Immature natural killer cell (primary cell): ENCODE measurements at regions not wholly inside any gene's neighbourhood (a gene's known extent, or its start where the extent isn't known, plus 50 kb on each side); places are given as distances from the start of the nearest gene placed in this dataset.
"Not testable (repeated sequence)": the region's sequence is repeated elsewhere in the genome, so short reads cannot be mapped to it uniquely, and the experiment has no call there.

ENCODE experiments used
- DNase-seq, 3 donors: peaks; one replicate each; pipeline ENCODE4 v3.0.0; 2022; ENCODE audit warnings: mixed read lengths in 1 of 3
- H3K27ac Mint-ChIP-seq, 6 donors: one replicate each; pipeline ENCODE4 v1.8.0; 2020; ENCODE audit warnings: mixed read lengths in 6 of 6, mild to moderate bottlenecking in 5 of 6, inconsistent platforms in 4 of 6, moderate library complexity in 3 of 6
- H3K27me3 Mint-ChIP-seq, 3 donors: one replicate each; pipeline ENCODE4 v1.8.0; 2020 to 2021; ENCODE audit warnings: low read depth in 3 of 3, mild to moderate bottlenecking in 3 of 3, mixed read lengths in 3 of 3, moderate library complexity in 3 of 3, inconsistent platforms in 1 of 3
- H3K36me3 Mint-ChIP-seq, 3 donors: one replicate each; pipeline ENCODE4 v1.8.0; 2020; ENCODE audit warnings: mixed read lengths in 3 of 3, inconsistent platforms in 2 of 3, mild to moderate bottlenecking in 2 of 3
- H3K4me1 Mint-ChIP-seq, 2 donors: one replicate each; pipeline ENCODE4 v1.8.0; 2020; ENCODE audit warnings: inconsistent platforms in 2 of 2, mild to moderate bottlenecking in 2 of 2, mixed read lengths in 2 of 2, moderate library complexity in 1 of 2
- H3K4me3 Mint-ChIP-seq, 5 donors: one replicate each; pipeline ENCODE4 v1.8.0; 2020; ENCODE audit warnings: mild to moderate bottlenecking in 5 of 5, mixed read lengths in 5 of 5, inconsistent platforms in 3 of 5, moderate library complexity in 3 of 5
- H3K9me3 Mint-ChIP-seq, 6 donors: one replicate each; pipeline ENCODE4 v1.8.0; 2020; ENCODE audit warnings: mild to moderate bottlenecking in 6 of 6, mixed read lengths in 6 of 6, inconsistent platforms in 4 of 6, moderate library complexity in 3 of 6

GRCh38 chr1:238336531-238336930 lies 445.8 kb upstream of the ZP4 start:
- Mint-ChIP-seq H3K9me3 (peaks cover 0 to 20% (median 14%) of the 10 kb centered on the region in 6 donors), H3K4me1 (no peaks in the 10 kb centered on the region), H3K36me3 (peaks cover 0 to 3% (median 0%) of the 10 kb centered on the region in 3 donors), H3K27me3 (peaks cover 0 to 1% (median 0%) of the 10 kb centered on the region in 3 donors), H3K4me3 (no peak overlapping the region), H3K27ac (no peak overlapping the region)
- no peak for DNase-seq

DNA sequence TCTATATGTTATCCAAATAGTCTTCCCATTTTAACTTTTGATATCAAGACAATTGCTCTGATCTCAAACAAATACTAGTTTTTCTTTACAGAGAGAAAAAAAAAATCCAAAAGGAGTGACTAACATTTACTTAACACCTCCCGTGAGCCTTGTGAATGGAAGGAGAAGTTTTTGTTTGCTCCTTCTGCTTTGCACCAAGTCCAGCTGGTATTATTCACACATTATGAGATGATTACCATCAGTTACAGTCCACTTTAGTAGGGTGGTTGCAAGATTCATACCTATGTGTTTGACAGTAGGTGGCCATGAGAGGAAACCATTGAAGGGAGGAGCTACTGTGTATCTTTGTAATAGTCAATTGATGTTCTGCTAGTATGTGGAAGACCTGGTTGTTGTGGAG lies 443.4 kb upstream of the ZP4 start:
- H3K9me3 Mint-ChIP-seq = peaks cover 6 to 33% (median 13%) of the 10 kb centered on the region in 6 donors
- H3K27ac Mint-ChIP-seq = no peak overlapping the region
- H3K4me3 Mint-ChIP-seq = no peak overlapping the region
- peaks cover 0 to 2% (median 1%) of the 10 kb centered on the region in 3 donors for H3K27me3 Mint-ChIP-seq
- no peaks in the 10 kb centered on the region for H3K4me1 Mint-ChIP-seq
- peaks cover 0 to 3% (median 0%) of the 10 kb centered on the region in 3 donors for H3K36me3 Mint-ChIP-seq
- DNase-seq = no peak

DNA sequence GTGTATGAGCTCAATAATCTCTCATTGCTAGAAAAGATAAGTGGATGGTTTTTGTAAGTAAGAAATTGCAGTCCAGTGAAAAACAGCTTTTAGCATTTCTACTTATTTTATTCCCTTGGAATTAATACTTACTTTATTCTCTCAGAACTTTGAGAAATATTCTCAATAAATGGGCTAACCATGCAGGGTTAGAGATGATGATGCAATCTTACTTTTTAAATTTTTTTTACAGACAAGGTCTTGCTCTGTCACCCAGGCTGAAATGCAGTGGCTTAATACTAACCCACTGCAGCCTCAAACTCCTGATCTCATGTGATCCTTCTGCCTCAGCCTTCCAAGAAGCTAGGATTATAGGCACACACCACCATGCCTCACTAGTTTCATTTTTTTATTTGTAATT lies 440.8 kb upstream of the ZP4 start:
- Mint-ChIP-seq H3K9me3 (peaks cover 6 to 27% (median 14%) of the 10 kb centered on the region in 6 donors), H3K27ac (no peak overlapping the region)

DNA sequence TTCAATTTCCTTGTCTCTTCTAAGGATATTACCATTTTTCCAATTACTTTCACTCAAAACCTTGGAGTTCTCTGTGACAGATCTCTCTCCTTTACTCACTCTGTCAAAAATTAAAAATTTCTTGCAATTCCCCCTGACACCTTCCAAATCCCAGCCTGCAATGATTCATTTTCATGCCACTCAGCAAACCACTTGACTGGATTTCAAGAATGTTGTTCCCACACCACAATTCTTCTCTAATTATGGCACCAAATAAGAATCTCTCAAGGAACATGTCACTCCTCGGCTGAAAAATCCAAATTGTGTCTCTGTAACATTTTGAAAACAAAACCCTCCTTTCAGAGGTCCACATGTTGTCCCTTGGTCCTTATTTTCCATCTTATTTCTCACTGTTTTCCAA lies 438.9 kb upstream of the ZP4 start:
- no peak overlapping the region for H3K4me3 Mint-ChIP-seq
- peaks cover 0 to 4% (median 3%) of the 10 kb centered on the region in 3 donors for H3K27me3 Mint-ChIP-seq
- H3K4me1 Mint-ChIP-seq = peaks cover 0 to under 1% of the 10 kb centered on the region in 2 donors
- H3K27ac Mint-ChIP-seq = no peak overlapping the region
- H3K36me3 Mint-ChIP-seq = no peaks in the 10 kb centered on the region
- DNase-seq = no peak
- H3K9me3 Mint-ChIP-seq = peaks cover 9 to 27% (median 16%) of the 10 kb centered on the region in 6 donors

More for the DNA sequence above, 440.8 kb upstream of the ZP4 start:
- Mint-ChIP-seq H3K27me3 (peaks cover 0 to 4% (median 2%) of the 10 kb centered on the region in 3 donors), H3K4me1 (no peaks in the 10 kb centered on the region), H3K4me3 (no peak overlapping the region), H3K36me3 (no peaks in the 10 kb centered on the region)
- no peak for DNase-seq

GRCh38 chr1:238327033-238327432 lies 436.3 kb upstream of the ZP4 start:
- not testable (repeated sequence) for H3K4me1 Mint-ChIP-seq, H3K27ac Mint-ChIP-seq, DNase-seq, H3K4me3 Mint-ChIP-seq, H3K27me3 Mint-ChIP-seq, H3K36me3 Mint-ChIP-seq
- H3K9me3 Mint-ChIP-seq = peaks cover 5 to 27% (median 18%) of the 10 kb centered on the region in 6 donors

GRCh38 chr1:238326479-238326878 lies 435.8 kb upstream of the ZP4 start:
- H3K4me1 Mint-ChIP-seq, H3K27ac Mint-ChIP-seq, H3K27me3 Mint-ChIP-seq, H3K4me3 Mint-ChIP-seq, H3K36me3 Mint-ChIP-seq, DNase-seq: not testable (repeated sequence)
- H3K9me3 Mint-ChIP-seq = peaks cover 5 to 27% (median 18%) of the 10 kb centered on the region in 6 donors

DNA sequence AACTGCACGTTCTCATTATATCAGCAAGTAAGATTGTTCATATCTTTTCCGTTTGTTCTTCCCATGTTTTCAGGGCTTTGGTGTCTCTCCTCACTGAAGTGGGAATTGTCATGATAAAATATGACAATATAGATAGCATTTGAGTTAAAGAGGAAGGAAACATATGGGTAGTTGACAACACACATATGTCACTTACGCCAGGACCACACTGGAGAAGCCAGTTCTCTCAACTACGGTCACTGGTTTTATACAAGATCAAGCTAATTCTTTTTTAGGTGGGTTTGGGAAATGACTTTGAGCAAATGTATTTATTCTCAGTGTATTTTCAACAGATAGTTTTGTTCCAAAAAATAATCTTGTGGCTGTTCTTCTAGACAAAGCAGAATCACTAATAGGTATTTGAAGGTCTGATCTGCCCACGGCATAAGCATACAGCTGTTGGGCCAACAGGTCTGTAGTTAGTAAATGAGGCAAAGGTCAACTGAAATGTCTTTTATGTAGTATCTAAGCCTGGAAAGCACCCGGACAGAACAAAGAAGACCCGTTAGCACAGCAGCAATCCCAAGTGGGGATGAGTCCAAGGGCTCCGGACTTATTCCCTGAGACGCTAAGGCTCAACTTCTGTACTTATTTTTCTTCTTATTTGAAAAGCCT lies 433.6 kb upstream of the ZP4 start:
- Mint-ChIP-seq H3K4me3 (no peak overlapping the region), H3K9me3 (peaks cover 3 to 21% (median 13%) of the 10 kb centered on the region in 6 donors), H3K4me1 (peaks cover 0 to 6% of the 10 kb centered on the region in 2 donors), H3K36me3 (no peaks in the 10 kb centered on the region), H3K27ac (peak overlapping the region in 1 of 6 donors; percentile 4), H3K27me3 (peaks cover 0 to 4% (median 1%) of the 10 kb centered on the region in 3 donors)
- DNase-seq = no peak

- H3K9me3 Mint-ChIP-seq = peaks cover 3 to 19% (median 10%) of the 10 kb centered on the region in 6 donors
- H3K27ac Mint-ChIP-seq = no peak overlapping the region
- no peak overlapping the region for H3K4me3 Mint-ChIP-seq
- H3K4me1 Mint-ChIP-seq = peaks cover 0 to 6% of the 10 kb centered on the region in 2 donors
- H3K36me3 Mint-ChIP-seq = no peaks in the 10 kb centered on the region
- no peak for DNase-seq
- H3K27me3 Mint-ChIP-seq = peaks cover 0 to 3% (median 1%) of the 10 kb centered on the region in 3 donors
Measured at GRCh38 chr1:238323490-238323889, 432.8 kb upstream of the ZP4 start.

DNA sequence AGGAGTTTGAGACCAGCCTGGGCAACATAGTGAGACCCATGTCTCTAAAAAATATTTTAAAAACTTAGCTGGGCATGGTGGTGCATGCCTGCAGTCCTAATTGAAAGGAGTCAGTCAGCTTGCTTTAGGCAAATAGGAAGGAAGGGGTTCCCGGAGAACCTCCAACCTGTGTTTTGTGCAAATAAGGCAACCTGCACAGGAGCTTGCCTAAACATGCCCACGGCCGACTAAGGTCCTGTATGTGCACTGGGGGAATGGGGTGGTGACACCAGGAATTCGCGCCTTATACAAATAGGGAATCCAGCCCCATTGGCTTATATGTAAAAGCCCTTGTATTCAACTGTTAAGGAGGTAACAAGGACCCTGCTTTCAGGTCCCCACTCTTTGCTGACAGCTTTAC lies 429.2 kb upstream of the ZP4 start:
- no peak overlapping the region for H3K4me3 Mint-ChIP-seq
- no peak overlapping the region for H3K27ac Mint-ChIP-seq
- no peaks in the 10 kb centered on the region for H3K36me3 Mint-ChIP-seq
- H3K4me1 Mint-ChIP-seq = peaks cover 0 to 6% of the 10 kb centered on the region in 2 donors
- H3K9me3 Mint-ChIP-seq = peaks cover under 1 to 26% (median 5%) of the 10 kb centered on the region in 6 donors
- DNase-seq = no peak
- H3K27me3 Mint-ChIP-seq = peaks cover 0 to 2% (median 0%) of the 10 kb centered on the region in 3 donors

GRCh38 chr1:238318294-238319110 lies 427.8 kb upstream of the ZP4 start:
- Mint-ChIP-seq H3K9me3 (peaks cover 0 to 30% (median 3%) of the 10 kb centered on the region in 6 donors), H3K4me3 (no peak overlapping the region), H3K36me3 (no peaks in the 10 kb centered on the region), H3K4me1 (no peaks in the 10 kb centered on the region), H3K27ac (no peak overlapping the region), H3K27me3 (peaks cover 0 to 2% (median 0%) of the 10 kb centered on the region in 3 donors)
- DNase-seq = no peak

DNA sequence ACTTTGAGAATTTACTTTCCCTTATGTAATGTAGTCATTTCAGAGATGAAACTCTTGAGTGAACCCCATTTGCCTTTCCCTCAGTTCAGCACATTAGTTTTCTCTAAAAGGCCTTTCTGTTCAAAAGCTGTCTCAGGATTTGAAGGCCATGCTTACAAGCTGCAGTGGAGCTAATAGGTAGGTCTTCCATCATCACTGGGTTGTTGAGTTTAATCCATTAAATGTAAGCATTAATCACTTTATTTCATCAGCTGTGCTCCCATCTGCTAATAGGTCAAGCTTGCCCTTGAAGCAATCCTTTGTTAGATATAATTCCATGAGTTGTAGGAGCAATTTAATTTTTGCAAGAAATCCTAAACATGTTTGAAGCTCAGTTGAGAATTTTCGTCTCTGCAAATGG lies 422.2 kb upstream of the ZP4 start:
- Mint-ChIP-seq H3K9me3 (peaks cover 3 to 31% (median 8%) of the 10 kb centered on the region in 6 donors), H3K4me3 (no peak overlapping the region), H3K36me3 (no peaks in the 10 kb centered on the region), H3K27me3 (no peaks in the 10 kb centered on the region), H3K27ac (no peak overlapping the region), H3K4me1 (no peaks in the 10 kb centered on the region)
- no peak for DNase-seq

DNA sequence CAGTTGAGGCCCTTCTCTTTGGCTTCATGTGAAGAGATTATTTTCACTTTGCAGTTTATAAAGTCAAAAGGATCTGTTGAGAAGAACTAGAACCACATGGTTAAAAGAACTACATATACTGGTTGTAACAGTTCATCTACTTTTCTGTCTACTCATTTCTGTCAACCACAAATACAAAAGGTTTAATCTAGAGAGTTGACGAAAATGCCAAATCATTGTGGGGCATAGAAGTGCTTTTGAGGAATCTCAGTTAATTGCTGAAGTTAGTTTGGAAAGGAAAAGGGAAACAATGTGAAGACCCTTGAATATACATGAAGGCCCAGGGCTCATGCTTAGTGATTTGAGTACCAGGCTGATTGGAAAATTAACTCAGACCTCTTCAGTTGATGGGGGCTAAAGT lies 415.7 kb upstream of the ZP4 start:
- Mint-ChIP-seq H3K4me3 (no peak overlapping the region), H3K27ac (no peak overlapping the region), H3K36me3 (no peaks in the 10 kb centered on the region), H3K4me1 (no peaks in the 10 kb centered on the region), H3K9me3 (peaks cover 4 to 35% (median 15%) of the 10 kb centered on the region in 6 donors), H3K27me3 (no peaks in the 10 kb centered on the region)
- no peak for DNase-seq

DNA sequence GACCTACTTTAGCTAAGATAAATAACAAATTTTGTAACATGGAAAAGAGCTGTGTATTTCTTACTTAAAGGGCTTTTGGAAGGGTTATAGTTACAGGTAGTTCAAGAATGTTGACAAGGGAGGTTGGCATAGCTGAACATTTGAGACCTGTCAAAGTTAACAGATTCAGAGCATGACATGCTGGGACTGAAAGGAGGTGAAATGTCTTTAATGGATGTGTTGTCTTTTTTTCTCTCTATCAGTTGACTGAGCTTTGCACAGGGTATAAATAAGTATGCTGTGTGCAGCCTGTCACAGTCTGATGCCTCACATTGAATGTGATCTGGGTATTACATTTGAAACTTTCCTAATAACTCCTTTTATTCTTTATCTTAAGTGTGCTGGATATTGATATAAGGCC lies 411.9 kb upstream of the ZP4 start:
- DNase-seq = no peak
- Mint-ChIP-seq H3K27ac (no peak overlapping the region), H3K9me3 (peaks cover 4 to 35% (median 9%) of the 10 kb centered on the region in 6 donors), H3K27me3 (no peaks in the 10 kb centered on the region), H3K4me1 (no peaks in the 10 kb centered on the region), H3K4me3 (no peak overlapping the region), H3K36me3 (no peaks in the 10 kb centered on the region)

- no peak overlapping the region for H3K4me3 Mint-ChIP-seq
- DNase-seq = no peak
Measured at GRCh38 chr1:238296371-238296770, 405.6 kb upstream of the ZP4 start.

More at GRCh38 chr1:238296371-238296770, 405.6 kb upstream of the ZP4 start:
- Mint-ChIP-seq H3K27ac (no peak overlapping the region), H3K36me3 (peaks cover 0 to 5% (median 0%) of the 10 kb centered on the region in 3 donors), H3K9me3 (peaks cover 3 to 37% (median 9%) of the 10 kb centered on the region in 6 donors), H3K27me3 (no peaks in the 10 kb centered on the region), H3K4me1 (no peaks in the 10 kb centered on the region)
